Stimulated activated CD4-positive, alpha-beta T cell treated with anti-CD3 and anti-CD28 coated beads, TNF-alpha, amount 100 ng/mL, for 24 hours (primary cell): ENCODE measurements at regions not wholly inside any gene's neighbourhood (a gene's known extent, or its start where the extent isn't known, plus 50 kb on each side); places are given as distances from the start of the nearest gene placed in this dataset.

Source experiments
- DNase-seq, 3 experiments: peaks; one replicate each; pipeline ENCODE4 v3.0.0-alpha.2; 2020; ENCODE audit warnings: low read depth in 3 of 3

GRCh38 chr16:14360326-14361037 is 269.6 kb downstream of the PARN start:
- DNase-seq, result no peak

GRCh38 chr16:14358697-14359305 is 271.3 kb downstream of the PARN start:
- DNase-seq, result no peak

- DNase-seq, result no peak
Measured at GRCh38 chr16:14357328-14357727, 272.7 kb downstream of the PARN start.

- DNase-seq, result no peak
Measured at GRCh38 chr16:14356064-14356463, 274.0 kb downstream of the PARN start.

- DNase-seq, result peak in 2 of 3 experiments; percentile 14 to 23
Measured at GRCh38 chr16:14354561-14355351, 275.3 kb downstream of the PARN start.

- DNase-seq, result no peak
Measured at GRCh38 chr16:14353340-14353739, 276.7 kb downstream of the PARN start.

GRCh38 chr16:14351647-14352046 is 278.4 kb downstream of the PARN start:
- DNase-seq, result no peak

- no peak for DNase-seq
Measured at GRCh38 chr16:14350626-14351025, 279.4 kb downstream of the PARN start.

- DNase-seq, result no peak
Measured at GRCh38 chr16:14350081-14350480, 279.0 kb downstream of the MRTFB start.

- DNase-seq, result no peak
Measured at GRCh38 chr16:14347706-14348105, 276.6 kb downstream of the MRTFB start.

GRCh38 chr16:14346278-14347142 is 275.4 kb downstream of the MRTFB start:
- DNase-seq, result no peak

- no peak for DNase-seq
Measured at GRCh38 chr16:14345512-14346115, 274.5 kb downstream of the MRTFB start.

- DNase-seq, result no peak
Measured at GRCh38 chr16:14344945-14345344, 273.8 kb downstream of the MRTFB start.

GRCh38 chr16:14344292-14344691 is 273.2 kb downstream of the MRTFB start:
- no peak for DNase-seq

GRCh38 chr16:14341324-14342225 is 270.5 kb downstream of the MRTFB start:
- DNase-seq, result no peak

- DNase-seq, result no peak
Measured at GRCh38 chr16:14339694-14340093, 268.6 kb downstream of the MRTFB start.

GRCh38 chr16:14338969-14339368 is 267.9 kb downstream of the MRTFB start:
- DNase-seq, result no peak

- no peak for DNase-seq
Measured at GRCh38 chr16:14338236-14338635, 267.1 kb downstream of the MRTFB start.

- no peak for DNase-seq
Measured at GRCh38 chr16:14337303-14338191, 266.4 kb downstream of the MRTFB start.
